Cardiac muscle cell (in vitro differentiated cells and primary cell): ENCODE measurements at regions not wholly inside any gene's neighbourhood (a gene's known extent, or its start where the extent isn't known, plus 50 kb on each side); places are given as distances from the start of the nearest gene placed in this dataset.

Source experiments
- DNase-seq, 2 donors: peaks; one replicate each; pipeline versions ENCODE4 v3.0.0 to v3.0.0-alpha.2; 2010 to 2017; ENCODE audit warnings: low read depth in 1 of 2, low spot score in 1 of 2
- H3K27ac ChIP-seq: fragments of 200-600 bp; sonication (generic); 2 replicates; pipeline ENCODE4 v1.5.1; 2016
- H3K27me3 ChIP-seq: fragments of 200-600 bp; sonication (generic); 2 replicates; pipeline ENCODE4 v1.6.0; 2016; ENCODE audit warnings: control low read depth
- H3K36me3 ChIP-seq: fragments of 200-600 bp; sonication (generic); 2 replicates; pipeline ENCODE4 v1.5.1; 2016; ENCODE audit warnings: control low read depth
- H3K4me1 ChIP-seq: fragments of 200-600 bp; sonication (generic); 2 replicates; pipeline ENCODE4 v1.8.1; 2017; ENCODE audit warnings: low read depth, mild to moderate bottlenecking, mixed run types
- H3K4me3 ChIP-seq: fragments of 200-600 bp; sonication (generic); 2 replicates; pipeline ENCODE4 v1.5.1; 2016; ENCODE audit warnings: mild to moderate bottlenecking
- H3K9me3 ChIP-seq: fragments of 200-600 bp; sonication (generic); 2 replicates; pipeline ENCODE4 v1.5.1; 2017; ENCODE audit warnings: low read depth, mild to moderate bottlenecking, control low read depth
- CTCF ChIP-seq: IDR thresholded peaks from 2 replicates; pipeline ENCODE4 v1.5.1; 2012; ENCODE audit warnings: low read depth, mild to moderate bottlenecking, low read length

GRCh38 chr6:118750143-118750542 lies 98.8 kb upstream of the CEP85L start:
- no peaks in the 10 kb centered on the region for H3K27me3 ChIP-seq
- H3K4me3 ChIP-seq, result no peak overlapping the region
- no peak overlapping the region for H3K27ac ChIP-seq
- no peak for DNase-seq
- H3K36me3 ChIP-seq, result no peaks in the 10 kb centered on the region
- no peaks in the 10 kb centered on the region for H3K9me3 ChIP-seq
- H3K4me1 ChIP-seq, result no peaks in the 10 kb centered on the region
- TF ChIP-seq CTCF, result no peak

- Histone ChIP-seq H3K27me3 (no peaks in the 10 kb centered on the region), H3K4me3 (no peak overlapping the region), H3K36me3 (no peaks in the 10 kb centered on the region), H3K9me3 (no peaks in the 10 kb centered on the region), H3K27ac (no peak overlapping the region), H3K4me1 (no peaks in the 10 kb centered on the region)
- no peak for TF ChIP-seq CTCF
- DNase-seq, result peak in 1 of 2 donors; percentile 38
Measured at GRCh38 chr6:118748311-118749062, 97.1 kb upstream of the CEP85L start.

GRCh38 chr6:118746825-118747174 lies 95.4 kb upstream of the CEP85L start:
- Histone ChIP-seq H3K36me3 (no peaks in the 10 kb centered on the region), H3K9me3 (no peaks in the 10 kb centered on the region), H3K4me3 (no peak overlapping the region), H3K27me3 (no peaks in the 10 kb centered on the region), H3K27ac (no peak overlapping the region), H3K4me1 (no peaks in the 10 kb centered on the region)
- DNase-seq, result no peak
- TF ChIP-seq CTCF, result no peak

- no peak overlapping the region for H3K27ac ChIP-seq
- no peak overlapping the region for H3K4me3 ChIP-seq
- H3K27me3 ChIP-seq, result no peaks in the 10 kb centered on the region
- DNase-seq, result no peak
- no peaks in the 10 kb centered on the region for H3K9me3 ChIP-seq
- no peak for TF ChIP-seq CTCF
- H3K36me3 ChIP-seq, result no peaks in the 10 kb centered on the region
- no peaks in the 10 kb centered on the region for H3K4me1 ChIP-seq
Measured at GRCh38 chr6:118746145-118746824, 94.9 kb upstream of the CEP85L start.

GRCh38 chr6:118745156-118745555 lies 93.8 kb upstream of the CEP85L start:
- Histone ChIP-seq H3K27me3 (no peaks in the 10 kb centered on the region), H3K27ac (no peak overlapping the region)
- DNase-seq, result no peak

More at GRCh38 chr6:118745156-118745555, 93.8 kb upstream of the CEP85L start:
- Histone ChIP-seq H3K36me3 (no peaks in the 10 kb centered on the region), H3K9me3 (no peaks in the 10 kb centered on the region), H3K4me1 (no peaks in the 10 kb centered on the region), H3K4me3 (no peak overlapping the region)
- no peak for TF ChIP-seq CTCF
